GM03348 (cell line): ENCODE measurements at regions not wholly inside any gene's neighbourhood (a gene's known extent, or its start where the extent isn't known, plus 50 kb on each side); places are given as distances from the start of the nearest gene placed in this dataset.
"Not testable (repeated sequence)": the region's sequence is repeated elsewhere in the genome, so short reads cannot be mapped to it uniquely, and the experiment has no call there.

Experiments
- DNase-seq: peaks from one replicate; pipeline ENCODE4 v3.0.0; 2012; ENCODE audit warnings: low spot score

GRCh38 chr11:38721586-38722315 lies 2123.7 kb upstream of the RAG2 start:
- DNase-seq, result no peak

DNA sequence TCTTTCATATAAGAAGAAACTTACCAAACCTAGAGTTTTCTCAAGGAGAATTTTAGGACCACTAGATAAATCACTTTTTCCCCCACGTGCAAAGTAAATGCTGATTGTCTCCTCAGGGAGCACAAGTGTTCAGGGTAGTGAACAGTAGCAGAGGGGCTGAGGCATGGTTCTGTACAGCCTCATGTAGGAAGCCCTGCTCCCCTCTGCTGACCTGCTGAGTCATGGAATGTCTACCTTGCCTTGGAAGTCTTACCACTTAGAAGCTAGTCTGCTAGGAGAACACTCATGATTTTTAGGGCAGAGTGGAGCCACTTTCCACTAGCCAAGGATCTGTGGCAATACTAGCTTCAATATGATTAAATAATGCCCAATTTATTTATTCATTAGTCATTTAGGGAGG lies 2120.6 kb upstream of the RAG2 start:
- no peak for DNase-seq

GRCh38 chr11:38718049-38718448 lies 2120.0 kb upstream of the RAG2 start:
- no peak for DNase-seq

DNA sequence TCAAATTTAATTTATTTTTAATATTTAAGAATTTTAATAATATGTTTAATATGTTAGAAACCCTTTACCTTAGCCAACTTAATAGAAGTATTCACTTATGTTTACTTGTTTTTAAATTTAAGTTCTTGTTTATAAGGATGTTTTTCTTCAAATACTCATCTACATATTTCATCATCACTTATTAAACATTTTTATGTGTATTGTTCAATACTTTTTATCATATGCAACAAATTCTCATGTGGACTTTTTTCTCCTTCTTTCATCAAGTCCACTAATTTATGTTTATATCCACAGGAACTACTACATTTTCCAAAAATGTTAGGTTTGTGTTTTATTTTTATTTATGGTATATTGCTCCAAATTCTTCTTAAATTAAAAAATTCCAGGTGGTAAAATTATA lies 2113.1 kb upstream of the RAG2 start:
- DNase-seq, result no peak

GRCh38 chr11:38710262-38710661 lies 2112.2 kb upstream of the RAG2 start:
- DNase-seq, result no peak

DNA sequence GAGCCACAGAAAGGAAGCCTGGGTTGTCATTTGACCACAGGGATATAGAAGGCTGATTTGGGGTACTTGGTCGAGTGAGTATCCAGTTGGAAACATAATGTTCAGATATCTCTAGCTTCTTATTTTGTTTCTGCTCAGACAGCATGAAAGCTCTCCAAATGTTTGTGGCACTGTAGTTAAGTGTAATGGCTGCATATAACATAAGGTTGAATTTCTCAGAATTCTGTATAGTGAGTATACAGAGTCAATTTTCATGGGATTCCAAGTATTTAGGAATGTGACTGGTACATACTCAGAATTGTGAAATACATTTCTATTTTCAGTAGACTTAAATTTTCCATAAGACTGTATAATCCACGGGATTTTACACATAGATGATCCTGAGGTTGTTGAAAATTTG lies 2102.1 kb upstream of the RAG2 start:
- DNase-seq, result no peak

DNA sequence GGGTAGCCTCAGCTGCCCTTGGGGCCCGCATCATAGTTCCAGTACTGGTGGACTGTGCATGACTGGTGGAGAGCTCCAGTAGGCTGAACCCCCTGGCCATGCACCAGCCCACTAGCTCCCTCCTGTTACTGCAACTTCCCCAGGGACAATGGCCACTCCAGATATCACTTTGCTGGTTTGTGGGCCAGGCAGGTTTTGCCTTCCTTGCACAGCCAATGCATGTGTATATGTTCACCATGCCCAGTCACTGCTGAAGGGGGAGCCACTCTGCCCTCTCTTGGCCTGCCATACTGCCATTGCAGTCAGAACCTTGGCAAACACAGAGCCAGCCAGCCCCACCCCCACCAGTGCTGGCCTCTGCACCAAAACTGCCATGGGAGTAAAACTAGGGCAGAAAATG lies 2095.3 kb upstream of the RAG2 start:
- DNase-seq, result no peak

- not testable (repeated sequence) for DNase-seq
Observed at GRCh38 chr11:38690211-38690610, 2092.2 kb upstream of the RAG2 start.

DNA sequence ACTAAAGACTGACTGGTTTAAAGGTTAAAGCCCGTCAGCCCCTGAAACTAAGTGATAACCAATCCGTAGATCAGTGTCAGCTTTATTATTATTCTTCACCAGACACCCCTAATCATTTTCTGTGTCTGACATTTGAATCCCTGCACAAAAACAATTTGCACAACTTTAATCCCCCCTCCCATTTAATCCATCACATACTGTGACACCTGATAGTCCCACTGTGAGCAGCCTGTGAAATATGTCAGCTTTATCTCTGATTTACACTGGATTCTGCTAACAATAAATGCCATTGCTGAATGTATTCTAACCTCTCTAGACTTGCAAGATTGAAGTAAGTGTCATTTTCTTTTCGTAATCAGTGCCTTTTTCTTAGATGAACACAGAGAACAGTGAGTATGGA lies 2089.0 kb upstream of the RAG2 start:
- DNase-seq, result no peak

DNA sequence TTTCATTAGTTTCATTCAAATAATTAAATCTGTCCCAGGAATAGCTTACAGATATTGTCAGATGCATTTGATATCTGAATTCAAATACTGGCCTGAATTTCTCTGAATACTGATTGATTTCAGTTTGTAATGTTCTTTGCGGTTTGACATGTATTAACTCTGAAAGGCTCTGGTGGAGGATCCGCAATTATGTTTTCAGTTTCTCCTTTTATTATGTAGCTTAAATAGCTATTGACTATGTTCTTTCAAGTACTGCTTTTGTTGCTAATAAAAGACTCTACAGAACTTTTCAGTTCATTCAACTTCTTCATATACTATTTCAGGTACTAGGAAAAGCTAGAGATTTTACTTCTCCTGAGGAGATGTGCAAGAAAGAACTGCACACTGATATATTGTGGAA lies 2085.4 kb upstream of the RAG2 start:
- no peak for DNase-seq

DNA sequence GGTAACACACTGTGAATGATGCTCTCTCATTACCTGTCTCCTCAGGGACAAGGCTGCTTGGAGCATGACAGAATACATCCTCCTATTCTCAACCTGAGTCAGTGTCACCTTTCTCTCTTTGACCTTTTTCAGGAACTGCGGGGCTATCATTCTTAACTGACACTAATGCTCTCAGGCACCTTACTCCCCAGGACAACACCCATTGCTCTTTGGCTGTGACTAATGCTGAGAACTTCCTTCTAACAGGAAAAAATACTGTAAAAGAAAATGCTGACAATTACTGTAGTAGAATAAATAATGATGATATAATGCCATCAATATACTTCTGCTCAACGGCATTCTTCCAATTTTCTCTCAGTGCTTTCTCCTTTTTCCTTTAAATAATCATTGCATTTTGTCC lies 2082.7 kb upstream of the RAG2 start:
- no peak for DNase-seq

DNA sequence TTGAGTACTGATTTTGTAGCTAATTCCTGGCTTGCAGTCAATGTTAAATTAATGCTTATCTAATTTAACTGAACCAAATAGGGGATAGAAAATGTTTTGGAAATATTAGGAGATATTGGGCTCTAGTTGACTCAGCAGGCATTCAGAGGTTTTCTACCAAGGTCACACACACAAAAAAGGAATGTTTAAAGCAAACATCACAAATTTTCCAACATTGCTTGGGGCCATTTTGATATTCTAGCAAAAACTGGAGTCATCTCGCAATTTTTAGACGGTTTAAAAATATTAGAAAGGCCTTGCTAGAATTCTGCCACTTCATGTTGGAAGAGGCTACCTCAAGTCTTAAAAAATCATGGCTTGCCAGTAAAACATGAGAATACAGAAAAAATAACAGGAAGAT lies 2082.1 kb upstream of the RAG2 start:
- no peak for DNase-seq

GRCh38 chr11:38672445-38672844 lies 2074.4 kb upstream of the RAG2 start:
- DNase-seq, result no peak

DNA sequence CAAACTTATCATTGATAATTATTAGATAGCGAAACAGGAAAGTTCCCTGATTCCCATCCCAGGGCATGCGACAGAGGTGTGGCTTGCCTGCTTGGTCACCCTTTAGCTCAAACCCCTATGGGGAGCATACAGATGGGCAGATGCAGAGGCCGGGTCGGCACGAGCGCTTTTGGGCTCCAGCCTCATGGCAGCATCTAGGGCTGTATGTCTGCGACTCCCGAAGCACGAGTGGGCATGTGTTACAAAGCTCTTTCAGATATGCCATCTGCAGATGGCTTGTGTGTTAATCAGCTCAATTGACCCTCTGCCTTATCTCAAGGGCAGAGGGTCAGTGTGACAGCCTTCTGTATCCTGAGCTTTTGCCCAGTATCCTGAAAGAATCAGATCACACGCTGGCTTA lies 2069.3 kb upstream of the RAG2 start:
- no peak for DNase-seq

DNA sequence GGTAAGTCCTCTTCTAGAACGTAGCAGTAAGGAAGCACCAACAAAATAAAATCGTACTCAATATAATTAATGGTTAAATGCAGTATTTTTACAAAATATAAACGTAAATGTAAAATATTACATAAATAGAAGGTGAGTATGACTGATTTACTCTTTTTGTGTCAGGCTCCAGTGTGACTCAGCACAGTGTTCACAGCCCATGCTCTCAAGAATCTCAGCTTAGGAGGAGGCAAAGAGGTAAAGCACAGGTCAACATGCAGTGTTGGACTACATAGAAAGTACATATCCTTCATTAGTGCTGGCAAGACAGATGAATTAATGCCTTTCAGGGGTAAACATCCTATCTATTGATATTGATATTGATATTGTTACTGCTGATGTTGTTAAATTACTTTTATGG lies 2050.6 kb upstream of the RAG2 start:
- no peak for DNase-seq

DNA sequence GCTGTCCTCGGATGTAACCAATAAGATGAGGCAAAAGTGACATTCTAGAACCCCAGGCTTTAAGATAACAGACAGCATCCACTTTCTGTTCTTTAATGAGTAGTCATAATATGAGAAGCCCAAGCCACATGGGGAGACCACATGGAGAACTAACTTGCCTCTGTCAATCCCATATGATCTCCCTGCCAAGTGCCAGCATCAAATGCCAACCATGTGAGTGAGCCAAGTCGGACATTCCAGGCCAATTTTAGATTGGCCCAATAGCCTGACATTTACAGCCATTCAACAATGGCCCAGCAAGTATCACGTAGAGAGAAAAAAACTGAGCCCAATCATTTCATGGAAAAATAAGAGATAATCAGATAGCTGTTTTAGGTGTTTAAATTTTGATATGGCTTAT lies 2048.3 kb upstream of the RAG2 start:
- DNase-seq, result no peak

- no peak for DNase-seq
Observed at GRCh38 chr11:38640854-38641253, 2042.8 kb upstream of the RAG2 start.

DNA sequence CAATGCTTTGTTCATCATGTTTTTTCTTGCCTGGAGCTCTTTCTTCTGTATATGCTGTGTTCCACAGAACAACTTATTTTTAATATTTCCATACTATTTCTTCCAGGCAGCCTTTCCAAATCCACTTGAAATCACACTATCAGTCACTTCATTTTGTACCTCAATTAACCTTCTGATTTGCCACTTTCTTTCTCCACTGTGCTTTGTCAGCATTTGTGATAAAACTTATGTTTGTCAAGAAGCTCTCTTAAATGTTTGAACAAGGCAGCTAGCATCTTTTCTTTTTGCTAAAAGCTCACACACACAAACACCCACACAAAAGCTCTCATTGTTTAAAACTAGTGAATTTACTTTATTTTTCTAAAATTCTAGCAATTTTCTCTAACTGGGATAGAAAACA lies 2014.7 kb upstream of the RAG2 start:
- no peak for DNase-seq

DNA sequence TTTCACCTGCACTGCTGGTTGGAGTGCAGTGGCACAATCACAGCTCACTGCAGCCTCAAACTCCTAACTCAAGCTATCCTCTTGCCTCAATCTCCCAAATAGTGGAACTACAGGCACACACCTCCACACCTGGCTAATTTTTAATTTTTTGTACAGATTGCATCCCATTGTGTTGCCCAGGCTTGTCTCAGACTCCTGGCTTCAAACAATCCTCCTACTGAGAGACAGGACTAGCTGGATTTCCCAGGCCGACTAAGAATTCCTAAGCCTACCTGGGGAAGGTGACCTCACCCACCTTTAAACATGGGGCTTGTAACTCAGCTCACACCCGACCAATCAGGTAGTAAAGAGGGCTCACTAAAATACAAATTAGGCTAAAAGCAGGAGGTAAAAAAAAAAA lies 2003.3 kb upstream of the RAG2 start:
- not testable (repeated sequence) for DNase-seq

- DNase-seq, result no peak
Observed at GRCh38 chr11:38598418-38598817, 2000.4 kb upstream of the RAG2 start.

GRCh38 chr11:38595359-38596016 lies 1997.5 kb upstream of the RAG2 start:
- DNase-seq, result not testable (repeated sequence)

- DNase-seq, result no peak
Observed at GRCh38 chr11:38594895-38595294, 1996.9 kb upstream of the RAG2 start.

GRCh38 chr11:38593649-38594048 lies 1995.6 kb upstream of the RAG2 start:
- DNase-seq, result no peak

DNA sequence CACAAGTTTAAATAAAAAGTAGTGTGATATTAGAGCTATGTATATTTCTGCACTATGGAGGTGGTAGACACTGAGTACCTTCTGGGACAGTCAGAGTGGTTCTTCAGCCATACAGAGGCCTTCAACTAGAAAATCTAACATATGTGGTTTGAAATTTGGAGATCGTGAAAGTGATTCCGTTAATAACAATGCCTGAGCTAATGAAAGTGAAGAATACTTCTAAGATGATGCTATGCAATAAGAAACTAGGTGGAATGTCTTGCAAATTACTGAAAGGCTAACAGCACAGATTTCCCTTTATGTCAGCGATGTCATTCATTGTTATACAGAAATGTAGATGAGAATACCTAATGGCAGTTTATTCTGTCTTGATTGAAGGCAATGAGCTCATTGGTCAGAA lies 1984.7 kb upstream of the RAG2 start:
- DNase-seq, result no peak
